ENCODE measurements at regions not wholly inside any gene's neighbourhood (a gene's known extent, or its start where the extent isn't known, plus 50 kb on each side); places are given as distances from the start of the nearest gene placed in this dataset.
A peak's percentile ranks its signal among the peaks of the same experiment; 100 is the strongest.
"Not testable (repeated sequence)": the region's sequence is repeated elsewhere in the genome, so short reads cannot be mapped to it uniquely, and the experiment has no call there.

DNA sequence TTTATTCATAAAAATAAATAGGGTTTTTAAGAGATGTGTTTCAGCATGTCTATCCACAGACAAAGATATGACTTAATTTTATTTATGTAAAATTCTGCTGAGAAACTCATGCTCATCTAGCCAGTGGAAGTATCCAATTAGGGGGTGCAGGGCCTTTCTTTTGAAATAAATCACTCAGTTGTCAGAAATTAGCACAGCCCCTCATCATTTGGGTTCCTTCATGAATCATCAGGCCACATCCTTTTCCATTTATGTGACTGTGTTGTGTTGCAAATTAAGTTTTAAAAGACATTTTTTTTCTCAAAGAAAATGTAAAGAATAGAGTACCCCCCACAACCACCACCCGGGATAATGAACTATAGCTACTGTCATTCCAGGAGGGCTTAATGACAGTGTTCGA, 185.8 kb downstream of the NRP2 start:
- peaks cover 47% of the 10 kb centered on the region for H3K27me3 Mint-ChIP-seq
- H3K4me3 Mint-ChIP-seq = no peak overlapping the region
- CTCF ChIA-PET = no interaction called here
- H3K27ac Mint-ChIP-seq = no peak overlapping the region
- peaks cover 22% of the 10 kb centered on the region for H3K4me1 Mint-ChIP-seq
- ATAC-seq = peak; percentile 57
- DNase-seq = no peak
- no peaks in the 10 kb centered on the region for H3K36me3 Mint-ChIP-seq
- H3K9me3 Mint-ChIP-seq (ENCODE audit: low read depth) = no peaks in the 10 kb centered on the region

DNA sequence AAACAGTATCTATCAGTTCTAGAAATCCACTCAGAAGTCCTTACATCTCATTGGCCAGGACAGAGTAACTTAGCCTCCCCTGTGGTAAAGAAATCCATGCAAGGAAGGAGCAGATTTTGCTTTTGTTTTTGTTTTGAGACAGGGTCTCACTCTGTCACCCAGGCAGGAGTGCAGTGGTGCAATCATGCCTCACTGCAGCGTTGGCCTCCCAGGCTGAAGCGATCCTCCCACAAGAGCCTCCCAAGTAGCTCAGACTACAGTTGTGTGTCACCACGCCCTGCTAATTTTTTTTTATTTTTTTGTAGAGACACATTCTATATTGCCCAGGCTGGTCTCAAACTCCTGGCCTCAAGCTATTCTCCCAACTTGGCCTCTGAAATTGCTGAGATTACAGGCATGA, 185.1 kb downstream of the NRP2 start:
- peaks cover 22% of the 10 kb centered on the region for H3K4me1 Mint-ChIP-seq
- ATAC-seq = no peak
- peaks cover 44% of the 10 kb centered on the region for H3K27me3 Mint-ChIP-seq
- H3K36me3 Mint-ChIP-seq = no peaks in the 10 kb centered on the region
- no peak overlapping the region for H3K27ac Mint-ChIP-seq
- DNase-seq = no peak
- CTCF ChIA-PET = no interaction called here
- no peaks in the 10 kb centered on the region for H3K9me3 Mint-ChIP-seq (ENCODE audit: low read depth)
- H3K4me3 Mint-ChIP-seq = no peak overlapping the region

DNA sequence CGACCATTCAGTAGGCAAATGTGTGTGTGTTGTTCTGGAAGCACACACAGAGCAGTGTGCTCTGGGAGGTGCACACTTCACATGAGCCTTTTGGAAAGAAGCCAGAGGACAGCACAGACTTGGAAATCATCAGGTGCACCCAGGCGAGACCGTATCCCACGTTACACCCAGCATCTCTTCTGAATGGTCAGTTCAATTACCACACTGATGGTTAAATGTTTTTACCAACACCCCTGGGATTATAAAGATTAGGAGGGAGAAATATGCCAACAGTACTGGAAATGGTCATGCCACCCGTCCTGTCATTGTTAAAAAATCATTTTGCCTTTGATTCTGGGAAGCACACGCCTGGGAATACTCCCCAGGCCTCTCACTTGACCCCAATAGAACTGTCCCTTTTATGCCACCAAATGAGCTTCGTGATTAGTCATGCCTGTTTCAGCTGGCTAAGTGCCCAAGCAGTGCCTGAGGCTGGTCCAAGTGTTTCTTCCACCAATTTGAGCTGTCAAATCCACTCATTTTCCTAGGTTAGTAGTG, 183.7 kb downstream of the NRP2 start:
- no peak for ATAC-seq
- Mint-ChIP-seq H3K27ac (no peak overlapping the region), H3K36me3 (no peaks in the 10 kb centered on the region), H3K4me3 (no peak overlapping the region), H3K27me3 (peaks cover 38% of the 10 kb centered on the region), H3K4me1 (peaks cover 22% of the 10 kb centered on the region), H3K9me3 (ENCODE audit: low read depth) (no peaks in the 10 kb centered on the region)
- CTCF ChIA-PET = no interaction called here
- DNase-seq = no peak

DNA sequence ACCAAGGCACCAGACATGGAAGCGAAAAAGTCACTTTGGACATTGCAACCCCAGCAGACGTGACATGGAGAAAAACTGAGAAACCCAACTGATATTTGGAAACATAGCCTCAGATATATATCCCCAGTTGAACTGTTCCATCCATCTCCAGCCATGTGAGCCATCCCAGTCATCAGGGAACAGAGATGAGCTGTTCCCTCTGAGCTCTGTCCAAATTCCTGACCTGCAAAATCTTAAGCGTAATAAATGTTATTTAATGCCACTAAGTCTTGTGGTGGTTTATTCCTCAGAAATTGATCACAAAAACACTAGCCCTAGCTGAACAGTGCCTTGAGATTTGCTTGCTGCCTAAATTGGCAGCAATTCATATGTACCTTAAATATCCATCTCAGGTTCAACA, 182.8 kb downstream of the NRP2 start:
- no peak overlapping the region for H3K4me3 Mint-ChIP-seq
- CTCF ChIA-PET = no interaction called here
- no peaks in the 10 kb centered on the region for H3K9me3 Mint-ChIP-seq (ENCODE audit: low read depth)
- H3K4me1 Mint-ChIP-seq = peaks cover 22% of the 10 kb centered on the region
- no peaks in the 10 kb centered on the region for H3K36me3 Mint-ChIP-seq
- DNase-seq = no peak
- H3K27ac Mint-ChIP-seq = no peak overlapping the region
- no peak for ATAC-seq
- peaks cover 30% of the 10 kb centered on the region for H3K27me3 Mint-ChIP-seq

DNA sequence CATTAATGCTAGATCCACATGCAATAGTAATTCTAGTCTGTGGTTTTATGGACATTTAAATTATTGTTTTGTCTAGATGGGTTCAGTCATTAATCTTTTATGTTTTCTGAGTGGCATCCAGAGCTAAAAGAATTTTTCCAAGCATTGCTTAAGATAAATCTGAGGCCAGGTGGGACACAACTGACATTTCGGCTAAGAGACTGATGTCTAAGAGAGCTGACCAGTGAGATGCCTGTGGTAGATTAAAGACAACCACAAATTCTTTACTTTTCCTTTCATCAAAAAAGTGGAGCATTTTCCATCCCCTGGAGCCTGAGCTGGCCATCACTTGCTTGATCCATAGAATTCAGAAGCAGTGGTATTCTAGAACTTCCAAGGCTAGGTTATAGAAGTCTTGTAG, 182.2 kb downstream of the NRP2 start:
- Mint-ChIP-seq H3K27ac (no peak overlapping the region), H3K9me3 (ENCODE audit: low read depth) (no peaks in the 10 kb centered on the region), H3K36me3 (no peaks in the 10 kb centered on the region), H3K4me1 (peaks cover 18% of the 10 kb centered on the region), H3K27me3 (peaks cover 29% of the 10 kb centered on the region), H3K4me3 (no peak overlapping the region)
- no peak for DNase-seq
- no peak for ATAC-seq
- CTCF ChIA-PET = no interaction called here

DNA sequence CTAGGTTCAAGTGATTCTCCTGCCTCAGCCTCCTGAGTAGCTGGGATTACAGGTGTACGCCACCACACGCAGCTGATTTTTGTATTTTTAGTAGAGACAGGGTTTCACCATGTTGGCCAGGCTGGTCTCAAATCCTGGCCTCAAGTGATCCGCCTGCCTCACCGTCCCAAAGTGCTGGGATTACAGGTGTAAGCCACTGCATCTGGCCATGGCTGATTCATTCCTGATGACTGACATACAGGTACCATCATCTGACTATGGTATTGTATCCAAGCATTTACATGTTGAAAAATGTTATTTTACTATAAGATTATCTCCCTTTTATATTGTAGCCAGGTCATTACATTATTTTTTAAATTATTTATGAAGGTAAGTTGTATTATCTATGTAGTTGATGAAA, 180.5 kb downstream of the NRP2 start:
- DNase-seq; H3K4me3 Mint-ChIP-seq; ATAC-seq; CTCF ChIA-PET; H3K4me1 Mint-ChIP-seq; H3K27ac Mint-ChIP-seq; H3K36me3 Mint-ChIP-seq; H3K9me3 Mint-ChIP-seq (ENCODE audit: low read depth): not testable (repeated sequence)
- H3K27me3 Mint-ChIP-seq = peaks cover 27% of the 10 kb centered on the region

DNA sequence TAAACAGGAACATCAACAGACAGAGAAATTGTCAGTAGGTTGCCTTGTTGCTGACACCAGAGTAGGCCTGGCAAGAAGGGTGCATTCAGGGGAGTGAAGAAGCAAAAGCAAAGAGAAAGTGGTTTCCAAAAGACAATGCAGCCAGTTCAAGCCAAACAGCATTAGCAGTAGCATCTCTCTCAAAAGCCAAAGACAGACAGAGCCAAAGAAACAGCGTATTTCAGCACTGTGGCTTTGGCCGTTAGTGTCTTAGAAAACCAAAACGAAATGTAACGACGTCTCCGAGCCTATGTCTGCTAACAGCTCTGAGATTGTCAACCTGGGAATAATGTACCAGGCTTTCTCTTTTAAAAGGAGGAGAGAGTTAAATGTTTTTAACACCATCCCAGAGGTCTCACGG, 178.6 kb downstream of the NRP2 start:
- no peaks in the 10 kb centered on the region for H3K4me1 Mint-ChIP-seq
- no peaks in the 10 kb centered on the region for H3K36me3 Mint-ChIP-seq
- peaks cover 22% of the 10 kb centered on the region for H3K27me3 Mint-ChIP-seq
- no peak overlapping the region for H3K27ac Mint-ChIP-seq
- DNase-seq (no peak), ATAC-seq (no peak)
- no peak overlapping the region for H3K4me3 Mint-ChIP-seq
- no peaks in the 10 kb centered on the region for H3K9me3 Mint-ChIP-seq (ENCODE audit: low read depth)
- CTCF ChIA-PET = no interaction called here

DNA sequence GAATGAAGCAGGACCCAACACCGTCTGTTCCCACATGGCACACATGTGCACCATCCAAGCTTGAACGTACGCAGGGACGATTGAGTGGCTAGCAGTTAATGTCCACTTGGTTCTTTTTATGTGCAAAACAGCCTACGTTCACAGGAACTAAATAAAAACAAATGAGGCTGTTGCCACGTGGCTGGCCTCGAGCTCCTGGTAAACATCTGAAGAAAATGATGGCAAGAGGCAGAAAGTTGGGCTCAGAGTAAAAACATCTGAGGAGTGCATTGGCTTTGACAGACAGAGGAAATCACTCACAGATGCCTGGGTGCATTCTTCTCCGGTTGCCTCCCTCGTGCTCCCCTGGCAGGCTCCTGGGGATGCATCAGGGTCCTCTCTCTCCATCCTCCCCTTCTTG, 177.9 kb downstream of the NRP2 start:
- CTCF ChIA-PET = no interaction called here
- ATAC-seq (no peak), DNase-seq (no peak)
- peaks cover 16% of the 10 kb centered on the region for H3K27me3 Mint-ChIP-seq
- no peaks in the 10 kb centered on the region for H3K4me1 Mint-ChIP-seq
- H3K4me3 Mint-ChIP-seq = no peak overlapping the region
- no peaks in the 10 kb centered on the region for H3K9me3 Mint-ChIP-seq (ENCODE audit: low read depth)
- H3K27ac Mint-ChIP-seq = no peak overlapping the region
- H3K36me3 Mint-ChIP-seq = no peaks in the 10 kb centered on the region

DNA sequence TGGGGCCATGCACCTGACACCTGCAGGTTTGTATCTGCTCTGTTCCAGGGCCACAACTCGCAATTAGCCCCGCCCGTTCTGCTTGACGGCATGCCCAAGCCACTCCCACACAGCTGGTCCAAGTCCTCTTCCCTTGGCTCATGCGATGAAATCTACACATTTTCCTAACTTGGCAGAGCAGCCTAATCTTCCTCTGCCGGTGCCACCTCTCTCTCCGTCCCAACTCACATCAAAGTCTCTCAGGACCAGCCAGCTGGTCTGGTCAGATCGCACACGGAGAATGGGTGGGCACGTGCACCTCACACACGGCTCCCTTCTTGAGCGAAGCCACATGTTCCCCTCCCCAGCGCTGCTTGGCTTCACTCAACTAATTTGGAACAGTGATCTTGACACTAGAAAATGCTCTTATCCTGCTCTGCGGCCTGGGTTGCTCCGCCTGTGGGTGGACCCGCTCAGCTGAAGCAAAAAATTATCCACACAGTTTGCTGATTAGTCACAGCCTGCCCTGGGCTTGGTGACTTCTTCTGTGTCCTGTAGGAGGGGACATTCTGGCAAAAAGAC, 176.7 kb downstream of the NRP2 start:
- H3K9me3 Mint-ChIP-seq (ENCODE audit: low read depth) = no peaks in the 10 kb centered on the region
- no peak overlapping the region for H3K4me3 Mint-ChIP-seq
- DNase-seq = no peak
- H3K27ac Mint-ChIP-seq = no peak overlapping the region
- H3K4me1 Mint-ChIP-seq = no peaks in the 10 kb centered on the region
- peaks cover 11% of the 10 kb centered on the region for H3K27me3 Mint-ChIP-seq
- H3K36me3 Mint-ChIP-seq = no peaks in the 10 kb centered on the region
- CTCF ChIA-PET = no interaction called here
- ATAC-seq = no peak

DNA sequence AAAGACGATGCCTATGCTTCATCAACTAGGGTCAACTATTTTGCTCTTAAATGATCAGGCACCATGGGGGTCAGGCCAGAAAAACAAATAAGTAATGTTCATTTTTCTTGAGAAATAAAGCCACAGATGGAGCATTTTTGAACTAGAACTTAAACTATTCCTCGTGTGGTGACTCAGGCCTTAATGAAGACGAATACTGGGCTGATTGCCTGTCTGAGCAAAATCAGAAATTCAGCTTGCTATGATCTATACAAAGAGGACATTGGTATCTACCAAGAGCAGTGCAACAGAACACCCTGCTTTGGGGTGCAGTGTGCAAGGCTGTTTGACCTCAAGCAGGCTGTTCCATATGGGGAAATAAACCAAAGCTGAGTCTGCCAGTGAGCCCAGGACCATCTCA, 176.0 kb downstream of the NRP2 start:
- Mint-ChIP-seq H3K4me3 (no peak overlapping the region), H3K36me3 (no peaks in the 10 kb centered on the region), H3K9me3 (ENCODE audit: low read depth) (no peaks in the 10 kb centered on the region), H3K4me1 (no peaks in the 10 kb centered on the region), H3K27ac (no peak overlapping the region), H3K27me3 (peaks cover 13% of the 10 kb centered on the region)
- CTCF ChIA-PET = no interaction called here
- no peak for ATAC-seq
- DNase-seq = no peak

DNA sequence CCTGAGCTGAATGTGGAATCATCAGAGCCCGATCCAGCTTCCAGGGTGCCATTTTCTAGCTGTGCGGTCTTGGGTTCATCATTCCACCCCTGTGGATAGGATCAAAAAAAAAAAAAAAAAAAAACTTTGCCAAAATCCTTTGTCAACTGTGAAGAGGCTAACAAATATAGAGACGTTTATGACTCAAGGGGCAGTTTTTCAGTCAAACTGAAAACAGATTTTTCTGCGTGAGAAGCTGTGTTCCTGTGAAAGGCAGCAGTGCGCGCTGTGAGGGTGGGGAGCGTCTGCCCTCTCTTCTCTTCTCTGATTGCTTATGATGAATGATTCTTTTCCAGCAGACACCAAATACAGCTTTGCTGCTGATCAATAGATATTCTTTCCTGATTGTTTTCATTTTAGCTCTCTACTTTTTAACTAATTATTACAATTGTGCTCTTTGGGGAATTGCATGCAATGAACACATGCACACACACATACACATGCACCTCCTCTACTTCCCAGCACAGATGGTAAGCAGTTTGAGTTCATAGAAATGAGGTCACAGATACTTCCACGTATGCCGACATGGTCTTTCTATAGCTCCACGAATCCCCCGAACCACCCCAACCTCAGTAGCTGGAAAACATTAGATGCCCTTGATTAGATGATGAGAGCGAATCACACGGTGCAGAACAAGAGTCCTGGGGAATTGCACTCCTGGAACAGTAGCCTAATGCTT, 175.4 kb downstream of the NRP2 start:
- CTCF ChIA-PET = no interaction called here
- DNase-seq (no peak), ATAC-seq (no peak)
- Mint-ChIP-seq H3K9me3 (ENCODE audit: low read depth) (no peaks in the 10 kb centered on the region), H3K36me3 (no peaks in the 10 kb centered on the region), H3K27ac (no peak overlapping the region), H3K4me3 (no peak overlapping the region), H3K27me3 (peaks cover 15% of the 10 kb centered on the region), H3K4me1 (no peaks in the 10 kb centered on the region)

DNA sequence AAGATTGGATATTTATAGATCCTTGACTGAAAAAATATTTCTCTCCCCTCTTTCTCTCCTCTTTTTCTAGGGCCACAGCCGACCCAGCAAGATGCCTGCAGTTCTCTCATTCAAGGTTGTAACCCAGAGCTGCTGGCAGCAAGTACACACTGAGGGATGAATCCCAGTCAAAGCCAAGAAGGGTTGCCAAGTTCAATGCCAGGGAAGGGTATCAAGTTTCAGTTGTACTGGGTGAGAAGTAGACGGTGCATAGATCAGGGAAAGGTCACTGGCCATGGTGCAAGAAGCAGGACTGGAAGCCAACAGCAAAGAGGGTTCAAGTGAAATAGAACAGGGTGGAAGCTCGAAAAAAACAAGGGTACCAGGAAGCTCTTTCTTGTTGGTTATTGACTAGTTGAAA, 170.2 kb downstream of the NRP2 start:
- Mint-ChIP-seq H3K36me3 (no peaks in the 10 kb centered on the region), H3K27ac (no peak overlapping the region), H3K4me1 (no peaks in the 10 kb centered on the region), H3K9me3 (ENCODE audit: low read depth) (no peaks in the 10 kb centered on the region), H3K27me3 (peaks cover 18% of the 10 kb centered on the region), H3K4me3 (no peak overlapping the region)
- DNase-seq (no peak), ATAC-seq (no peak)
- CTCF ChIA-PET = no interaction called here

DNA sequence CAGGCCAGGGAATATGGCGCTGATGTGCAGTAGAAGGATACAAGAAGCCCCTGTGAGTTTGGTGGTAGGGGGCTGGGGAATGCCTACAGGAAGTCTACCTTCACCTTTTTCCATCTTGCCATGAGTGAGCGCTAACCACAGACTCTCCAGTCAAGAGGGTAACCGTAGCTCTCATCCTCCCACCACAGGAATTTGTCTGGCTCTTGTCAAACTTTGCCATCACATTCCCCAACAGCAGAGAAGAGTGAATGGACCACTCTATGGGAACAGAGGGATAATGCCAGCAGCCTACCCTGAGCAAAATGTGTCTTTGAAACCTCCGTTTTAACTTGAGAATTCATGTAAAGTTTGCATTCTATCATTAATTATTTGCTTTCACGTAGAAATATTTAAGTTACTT, 168.3 kb downstream of the NRP2 start:
- no peak overlapping the region for H3K4me3 Mint-ChIP-seq
- H3K27me3 Mint-ChIP-seq = peaks cover 18% of the 10 kb centered on the region
- no peaks in the 10 kb centered on the region for H3K4me1 Mint-ChIP-seq
- DNase-seq (no peak), ATAC-seq (no peak)
- H3K9me3 Mint-ChIP-seq (ENCODE audit: low read depth) = no peaks in the 10 kb centered on the region
- CTCF ChIA-PET = no interaction called here
- H3K27ac Mint-ChIP-seq = no peak overlapping the region
- no peaks in the 10 kb centered on the region for H3K36me3 Mint-ChIP-seq

DNA sequence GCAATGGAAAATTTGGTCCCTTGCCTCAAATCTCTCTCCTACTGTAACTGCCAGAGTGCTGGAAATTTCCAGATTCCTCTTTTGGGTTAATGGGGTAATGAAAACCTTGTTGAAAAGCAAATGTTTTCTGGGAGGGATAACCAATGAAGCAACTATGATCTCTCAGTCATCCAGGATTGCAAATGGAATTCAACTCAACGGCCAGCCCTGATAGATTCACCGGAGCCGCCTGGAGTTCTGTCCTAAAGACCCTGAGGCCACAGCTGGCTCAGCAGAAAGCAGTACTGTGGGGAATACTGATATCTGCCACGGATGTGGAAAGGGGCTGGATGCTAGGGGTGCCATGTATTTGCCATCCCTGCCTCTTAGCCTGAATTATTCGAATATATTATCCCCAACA, 167.8 kb downstream of the NRP2 start:
- no peaks in the 10 kb centered on the region for H3K9me3 Mint-ChIP-seq (ENCODE audit: low read depth)
- peaks cover 18% of the 10 kb centered on the region for H3K27me3 Mint-ChIP-seq
- no peaks in the 10 kb centered on the region for H3K36me3 Mint-ChIP-seq
- no peak overlapping the region for H3K4me3 Mint-ChIP-seq
- no peak for DNase-seq
- no peaks in the 10 kb centered on the region for H3K4me1 Mint-ChIP-seq
- H3K27ac Mint-ChIP-seq = no peak overlapping the region
- CTCF ChIA-PET = no interaction called here
- ATAC-seq = no peak

All from activated CD8-positive, alpha-beta memory T cell treated with anti-CD3 and anti-CD28 coated beads, Interleukin-2, amount 10 ng/mL, durations not matched to agents 7 days and 5 days (primary cell).